DND-41 (cell line): ENCODE measurements at regions not wholly inside any gene's neighbourhood (a gene's known extent, or its start where the extent isn't known, plus 50 kb on each side); places are given as distances from the start of the nearest gene placed in this dataset.

Experiments used
- ATAC-seq: fragments of 200-7000 bp; cut with Tn5 transposase; 3 replicates; pipeline ENCODE4 v1.9.1; 2021; ENCODE audit warnings: low read depth; ENCODE audit not compliant: insufficient read depth
- DNase-seq: peaks from one replicate; pipeline ENCODE4 v3.0.0-alpha.2; 2020
- H2AFZ ChIP-seq: 2 replicates; pipeline ENCODE4 v1.6.0; 2012; ENCODE audit warnings: low read depth, low read length
- H3K27ac ChIP-seq: 2 replicates; pipeline ENCODE4 v1.5.1; 2012; ENCODE audit warnings: low read length, inconsistent platforms
- H3K27me3 ChIP-seq: fragments of 200-600 bp; sonication (generic); 2 replicates; pipeline ENCODE4 v1.6.0; 2012; ENCODE audit warnings: low read length, mild to moderate bottlenecking, inconsistent platforms; ENCODE audit not compliant: insufficient read depth, poor library complexity
- H3K36me3 ChIP-seq: 2 replicates; pipeline ENCODE4 v1.5.1; 2012; ENCODE audit warnings: low read length, inconsistent platforms; ENCODE audit not compliant: insufficient read depth
- H3K4me1 ChIP-seq: 2 replicates; pipeline ENCODE4 v1.5.1; 2012; ENCODE audit warnings: mild to moderate bottlenecking, low read length; ENCODE audit not compliant: insufficient read depth
- H3K4me2 ChIP-seq: 2 replicates; pipeline ENCODE4 v1.6.0; 2012; ENCODE audit warnings: mild to moderate bottlenecking, moderate library complexity, low read length, inconsistent platforms; ENCODE audit not compliant: insufficient read depth
- H3K4me3 ChIP-seq, 2 experiments: fragments of 200-600 bp in 1 of 2; shearing (Covaris generic) in 1 of 2; 2 replicates each; pipeline ENCODE4 v1.5.1; 2012 to 2016; ENCODE audit warnings: inconsistent platforms in 2 of 2, low read length in 2 of 2, mild to moderate bottlenecking in 2 of 2, low read depth in 1 of 2, moderate library complexity in 1 of 2
- H3K79me2 ChIP-seq: 2 replicates; pipeline ENCODE4 v1.6.0; 2012; ENCODE audit warnings: low read length, inconsistent platforms; ENCODE audit not compliant: insufficient read depth
- H3K9ac ChIP-seq: 2 replicates; pipeline ENCODE4 v1.6.0; 2012; ENCODE audit warnings: low read depth, mild to moderate bottlenecking, inconsistent platforms, low read length, moderate library complexity
- H3K9me3 ChIP-seq: 2 replicates; pipeline ENCODE4 v1.5.1; 2012; ENCODE audit warnings: low read length, moderate library complexity, mild to moderate bottlenecking, inconsistent platforms; ENCODE audit not compliant: insufficient read depth, severe bottlenecking
- H4K20me1 ChIP-seq: 2 replicates; pipeline ENCODE4 v1.6.0; 2012; ENCODE audit warnings: low read length; ENCODE audit not compliant: insufficient read depth
- CTCF ChIP-seq: IDR thresholded peaks from 2 replicates; pipeline ENCODE4 v1.5.1; 2012; ENCODE audit warnings: borderline replicate concordance, low read length, moderate library complexity, mild to moderate bottlenecking; ENCODE audit not compliant: poor library complexity, severe bottlenecking; ENCODE audit errors: extremely low read depth
- EZH2 ChIP-seq: IDR thresholded peaks from 3 replicates; pipeline ENCODE4 v1.6.1; 2012; ENCODE audit warnings: borderline replicate concordance, low read depth, mild to moderate bottlenecking, moderate library complexity, low read length, inconsistent platforms; ENCODE audit not compliant: severe bottlenecking

DNA sequence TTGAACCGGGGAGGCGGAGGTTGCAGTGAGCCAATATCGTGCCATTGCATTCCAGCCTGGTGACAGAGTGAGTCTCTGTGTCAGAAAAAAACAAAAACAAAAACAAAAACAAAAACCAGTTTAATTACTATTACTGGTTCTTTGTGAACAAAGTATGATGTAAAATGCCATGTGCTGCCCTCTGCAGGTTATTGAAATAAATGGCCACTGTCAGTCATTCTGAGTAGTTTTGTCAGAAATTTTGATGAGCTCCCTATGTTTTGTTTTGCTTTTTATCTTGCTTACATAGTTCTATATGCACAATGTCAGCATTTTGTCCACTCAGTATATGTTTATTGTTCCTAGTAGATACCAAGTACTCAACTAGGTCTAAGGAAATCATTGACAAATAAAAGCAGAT, 423.6 kb upstream of the CHST9 start:
- Histone ChIP-seq H3K79me2 (no peaks in the 10 kb centered on the region), H3K4me3 (no peak overlapping the region), H3K36me3 (no peaks in the 10 kb centered on the region), H3K9ac (no peak overlapping the region), H3K4me1 (no peaks in the 10 kb centered on the region), H3K27ac (no peak overlapping the region), H3K4me2 (no peak overlapping the region), H3K9me3 (no peaks in the 10 kb centered on the region), H4K20me1 (no peaks in the 10 kb centered on the region), H3K27me3 (no peaks in the 10 kb centered on the region), H2AFZ (no peak overlapping the region)
- peak; percentile 58 for TF ChIP-seq CTCF
- no peak for TF ChIP-seq EZH2
- no peak for ATAC-seq
- DNase-seq: no peak

- no peaks in the 10 kb centered on the region for H3K4me1 ChIP-seq
- TF ChIP-seq EZH2 (no peak), CTCF (no peak)
- DNase-seq (no peak), ATAC-seq (no peak)
- no peak overlapping the region for H2AFZ ChIP-seq
- no peak overlapping the region for H3K9ac ChIP-seq
- H3K36me3 ChIP-seq: no peaks in the 10 kb centered on the region
- no peak overlapping the region for H3K4me3 ChIP-seq
- no peaks in the 10 kb centered on the region for H3K79me2 ChIP-seq
- no peaks in the 10 kb centered on the region for H3K27me3 ChIP-seq
- H3K27ac ChIP-seq: no peak overlapping the region
- H3K9me3 ChIP-seq: no peaks in the 10 kb centered on the region
- no peaks in the 10 kb centered on the region for H4K20me1 ChIP-seq
- H3K4me2 ChIP-seq: no peak overlapping the region
Measured at GRCh38 chr18:27608174-27608573, 423.1 kb upstream of the CHST9 start.

DNA sequence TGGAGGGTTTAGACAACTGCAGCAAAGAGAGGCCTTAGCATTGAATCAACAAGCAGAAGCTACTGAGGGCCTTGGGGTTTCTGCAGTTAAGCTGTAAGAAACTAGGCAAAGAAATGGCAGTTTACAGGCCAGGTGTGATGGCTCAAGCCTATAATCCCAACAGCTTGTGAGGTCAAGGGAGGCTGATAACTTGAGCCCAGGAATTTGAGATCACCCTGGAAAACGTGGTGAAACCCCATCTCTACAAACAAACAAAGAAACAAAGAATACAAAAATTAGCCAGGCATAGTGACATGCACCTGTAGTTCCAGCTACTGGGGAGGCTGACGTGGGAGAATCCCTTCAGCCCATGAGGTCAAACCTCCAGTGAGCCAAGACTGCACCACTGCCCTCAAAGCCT, 421.6 kb upstream of the CHST9 start:
- H2AFZ ChIP-seq: no peak overlapping the region
- ATAC-seq: no peak

More for the DNA sequence above, 421.6 kb upstream of the CHST9 start:
- H3K79me2 ChIP-seq: no peaks in the 10 kb centered on the region
- H3K36me3 ChIP-seq: no peaks in the 10 kb centered on the region
- H3K9ac ChIP-seq: no peak overlapping the region
- H3K4me3 ChIP-seq: no peak overlapping the region
- no peak overlapping the region for H3K27ac ChIP-seq
- H4K20me1 ChIP-seq: no peaks in the 10 kb centered on the region
- no peak overlapping the region for H3K4me2 ChIP-seq
- no peaks in the 10 kb centered on the region for H3K27me3 ChIP-seq
- DNase-seq: no peak
- TF ChIP-seq CTCF (no peak), EZH2 (no peak)
- no peaks in the 10 kb centered on the region for H3K4me1 ChIP-seq
- H3K9me3 ChIP-seq: no peaks in the 10 kb centered on the region
